Parathyroid adenoma (tissue), 2 donors: ENCODE measurements at regions not wholly inside any gene's neighbourhood (a gene's known extent, or its start where the extent isn't known, plus 50 kb on each side); places are given as distances from the start of the nearest gene placed in this dataset.

Experiments
- H2AFZ ChIP-seq: fragments of 300-600 bp; sonication (generic); one replicate; pipeline ENCODE4 v1.7.0; 2017; ENCODE audit warnings: antibody characterized with exemption, mild to moderate bottlenecking
- H3K27ac ChIP-seq: fragments of 300-600 bp; sonication (generic); one replicate; pipeline ENCODE4 v1.7.0; 2017
- H3K27me3 ChIP-seq: fragments of 300-600 bp; sonication (generic); one replicate; pipeline ENCODE4 v1.7.0; 2017; ENCODE audit warnings: low read length; ENCODE audit not compliant: control insufficient read depth, insufficient read depth
- H3K36me3 ChIP-seq: fragments of 300-600 bp; sonication (generic); one replicate; pipeline ENCODE4 v1.7.0; 2017; ENCODE audit warnings: low read length; ENCODE audit not compliant: control insufficient read depth, insufficient read depth
- H3K4me1 ChIP-seq: fragments of 300-600 bp; sonication (generic); one replicate; pipeline ENCODE4 v1.7.0; 2017; ENCODE audit warnings: control low read depth
- H3K4me2 ChIP-seq: fragments of 300-600 bp; sonication (generic); one replicate; pipeline ENCODE4 v1.7.0; 2017; ENCODE audit warnings: low read length
- H3K4me3 ChIP-seq: fragments of 300-600 bp; sonication (generic); one replicate; pipeline ENCODE4 v1.7.0; 2017; ENCODE audit warnings: low read depth, low read length
- H3K79me2 ChIP-seq: fragments of 300-600 bp; sonication (generic); one replicate; pipeline ENCODE4 v1.7.0; 2017; ENCODE audit warnings: control low read depth
- H3K9ac ChIP-seq: fragments of 300-600 bp; sonication (generic); one replicate; pipeline ENCODE4 v1.7.0; 2017; ENCODE audit warnings: mild to moderate bottlenecking
- H3K9me3 ChIP-seq: fragments of 300-600 bp; sonication (generic); one replicate; pipeline ENCODE4 v1.7.0; 2017; ENCODE audit warnings: low read length; ENCODE audit not compliant: control insufficient read depth
- CTCF ChIP-seq: fragments of 300-600 bp; sonication (generic); IDR thresholded peaks from one replicate; pipeline ENCODE4 v1.7.0; 2017; ENCODE audit warnings: antibody characterized with exemption, mild to moderate bottlenecking
- donor health status: primary hyperparathyroidism.

- no peak for TF ChIP-seq CTCF
- H3K4me1 ChIP-seq = no peaks in the 10 kb centered on the region
- no peaks in the 10 kb centered on the region for H3K9me3 ChIP-seq
- H3K27ac ChIP-seq = no peak overlapping the region
- H2AFZ ChIP-seq = no peak overlapping the region
- H3K4me2 ChIP-seq = no peak overlapping the region
- H3K36me3 ChIP-seq = no peaks in the 10 kb centered on the region
- no peak overlapping the region for H3K9ac ChIP-seq
- H3K79me2 ChIP-seq = no peaks in the 10 kb centered on the region
- no peaks in the 10 kb centered on the region for H3K27me3 ChIP-seq
- H3K4me3 ChIP-seq = no peak overlapping the region
Measured at GRCh38 chr5:171573451-171574225, 154.2 kb downstream of the FGF18 start.

DNA sequence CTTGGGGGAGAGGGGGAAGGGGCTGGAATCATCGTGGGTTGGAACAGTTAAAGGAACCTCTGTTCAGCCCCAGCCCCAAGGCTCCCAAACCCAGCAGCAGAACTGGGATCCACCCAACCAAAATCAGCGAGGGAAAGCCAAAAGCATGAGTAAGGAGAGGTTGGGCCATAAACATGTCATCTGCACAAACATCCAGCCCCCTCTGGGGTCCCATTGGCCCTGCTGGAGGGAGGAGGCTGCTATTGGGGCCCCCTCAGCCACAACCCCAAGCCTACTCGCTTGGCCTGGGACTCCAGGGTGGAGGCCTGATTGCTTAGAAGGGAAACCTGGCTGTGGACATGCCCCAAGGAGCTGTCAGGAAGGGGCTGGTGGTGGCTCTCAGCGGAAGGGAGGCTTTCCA lies 154.9 kb downstream of the FGF18 start:
- no peak for TF ChIP-seq CTCF
- Histone ChIP-seq H3K27ac (no peak overlapping the region), H3K9me3 (no peaks in the 10 kb centered on the region), H3K36me3 (no peaks in the 10 kb centered on the region), H2AFZ (no peak overlapping the region), H3K4me3 (no peak overlapping the region), H3K4me1 (no peaks in the 10 kb centered on the region), H3K79me2 (no peaks in the 10 kb centered on the region), H3K4me2 (no peak overlapping the region), H3K27me3 (no peaks in the 10 kb centered on the region), H3K9ac (no peak overlapping the region)

DNA sequence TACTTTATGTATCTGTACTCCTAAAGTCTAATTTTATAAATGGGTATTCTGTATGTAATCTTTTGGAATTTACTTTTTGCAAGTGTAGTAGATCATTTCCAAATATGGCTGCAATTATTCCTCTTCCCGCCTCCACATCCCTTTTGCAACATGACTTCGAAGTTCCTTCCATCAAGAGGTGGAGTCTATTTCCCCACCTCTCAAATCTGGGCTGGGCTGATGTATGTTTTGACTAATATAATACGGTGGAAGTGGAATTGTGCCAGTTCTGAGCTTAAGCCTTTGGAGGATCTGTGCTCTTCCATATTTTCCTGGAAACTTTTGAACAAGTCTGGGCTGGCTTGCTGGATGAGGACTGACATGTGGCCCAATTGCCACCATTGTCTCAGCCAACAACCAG lies 155.9 kb downstream of the FGF18 start:
- TF ChIP-seq CTCF = no peak
- no peaks in the 10 kb centered on the region for H3K4me1 ChIP-seq
- no peaks in the 10 kb centered on the region for H3K79me2 ChIP-seq
- H3K4me2 ChIP-seq = no peak overlapping the region
- no peak overlapping the region for H3K27ac ChIP-seq
- no peak overlapping the region for H3K9ac ChIP-seq
- H3K36me3 ChIP-seq = no peaks in the 10 kb centered on the region
- H2AFZ ChIP-seq = no peak overlapping the region
- H3K4me3 ChIP-seq = no peak overlapping the region
- H3K9me3 ChIP-seq = no peaks in the 10 kb centered on the region
- no peaks in the 10 kb centered on the region for H3K27me3 ChIP-seq

DNA sequence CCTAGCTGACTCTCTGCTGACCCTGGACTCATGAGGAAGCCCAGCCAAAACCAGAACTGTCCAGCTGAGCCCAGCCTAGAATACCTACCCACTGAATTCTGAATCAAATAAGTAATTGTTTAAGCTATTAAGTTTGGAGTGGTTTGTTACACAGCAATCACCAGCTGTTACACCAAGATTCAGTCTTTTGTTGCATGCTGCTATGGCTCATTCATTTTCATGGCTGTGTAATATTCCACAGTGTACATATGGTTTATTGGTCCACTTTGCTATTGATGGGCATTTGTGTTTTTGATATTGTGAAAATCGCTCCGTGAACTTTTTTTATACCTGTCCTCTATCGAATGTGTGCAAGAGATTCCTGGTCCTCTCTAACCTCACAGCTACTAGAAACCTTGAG lies 156.4 kb downstream of the FGF18 start:
- no peak overlapping the region for H3K4me3 ChIP-seq
- no peak overlapping the region for H3K9ac ChIP-seq
- H3K27ac ChIP-seq = no peak overlapping the region
- TF ChIP-seq CTCF = no peak
- H3K4me2 ChIP-seq = no peak overlapping the region
- H2AFZ ChIP-seq = no peak overlapping the region
- no peaks in the 10 kb centered on the region for H3K79me2 ChIP-seq
- no peaks in the 10 kb centered on the region for H3K36me3 ChIP-seq
- no peaks in the 10 kb centered on the region for H3K27me3 ChIP-seq
- H3K9me3 ChIP-seq = no peaks in the 10 kb centered on the region
- no peaks in the 10 kb centered on the region for H3K4me1 ChIP-seq
